Astrocyte (in vitro differentiated cells and primary cell): ENCODE measurements at regions not wholly inside any gene's neighbourhood (a gene's known extent, or its start where the extent isn't known, plus 50 kb on each side); places are given as distances from the start of the nearest gene placed in this dataset.
A peak's percentile ranks its signal among the peaks of the same experiment; 100 is the strongest.

ENCODE experiments used
- DNase-seq: peaks from one replicate; pipeline ENCODE4 v3.0.0-alpha.2; 2010; ENCODE audit warnings: low read depth
- FAIRE-seq: peaks from 2 replicates; lab custom pipeline; 2011; peaks lifted over from hg19 to GRCh38; lab: Jason Lieb, UNC
- H2AFZ ChIP-seq: 2 replicates; pipeline ENCODE4 v1.6.0; 2012; ENCODE audit warnings: low read depth, low read length, inconsistent platforms
- H3K27ac ChIP-seq: 2 replicates; pipeline ENCODE4 v1.5.1; 2011; ENCODE audit warnings: low read depth, low read length, inconsistent platforms
- H3K27me3 ChIP-seq: 2 replicates; pipeline ENCODE4 v1.6.0; 2011; ENCODE audit warnings: low read length, inconsistent platforms; ENCODE audit not compliant: insufficient read depth
- H3K36me3 ChIP-seq: 2 replicates; pipeline ENCODE4 v1.5.1; 2011; ENCODE audit warnings: low read length, inconsistent platforms; ENCODE audit not compliant: insufficient read depth
- H3K4me1 ChIP-seq: 2 replicates; pipeline ENCODE4 v1.5.1; 2011; ENCODE audit warnings: low read length, inconsistent platforms; ENCODE audit not compliant: insufficient read depth
- H3K4me2 ChIP-seq: 2 replicates; pipeline ENCODE4 v1.6.0; 2012; ENCODE audit warnings: low read length, inconsistent platforms
- H3K4me3 ChIP-seq: 2 replicates; pipeline ENCODE4 v1.5.1; 2011; ENCODE audit warnings: low read depth, mild to moderate bottlenecking, low read length, inconsistent platforms; ENCODE audit not compliant: insufficient read depth
- H3K79me2 ChIP-seq: 2 replicates; pipeline ENCODE4 v1.6.0; 2012; ENCODE audit warnings: mild to moderate bottlenecking, low read length, inconsistent platforms; ENCODE audit not compliant: insufficient read depth
- H3K9ac ChIP-seq: 2 replicates; pipeline ENCODE4 v1.6.0; 2012; ENCODE audit warnings: mild to moderate bottlenecking, low read length, inconsistent platforms
- H3K9me3 ChIP-seq: 2 replicates; pipeline ENCODE4 v1.5.1; 2012; ENCODE audit warnings: low read depth, mild to moderate bottlenecking, low read length, inconsistent platforms; ENCODE audit not compliant: insufficient read depth
- H4K20me1 ChIP-seq: 2 replicates; pipeline ENCODE4 v1.6.0; 2012; ENCODE audit warnings: low read length, inconsistent platforms; ENCODE audit not compliant: insufficient read depth
- H3K27ac Mint-ChIP-seq: one replicate; pipeline ENCODE4 v1.8.0; 2021; ENCODE audit warnings: mild to moderate bottlenecking, mixed read lengths; ENCODE audit not compliant: unreplicated experiment
- H3K27me3 Mint-ChIP-seq: one replicate; pipeline ENCODE4 v1.8.0; 2021; ENCODE audit warnings: low read depth, mixed read lengths; ENCODE audit not compliant: unreplicated experiment
- H3K36me3 Mint-ChIP-seq: one replicate; pipeline ENCODE4 v1.8.0; 2021; ENCODE audit warnings: low read depth, mixed read lengths; ENCODE audit not compliant: unreplicated experiment
- H3K4me1 Mint-ChIP-seq: one replicate; pipeline ENCODE4 v1.8.0; 2021; ENCODE audit warnings: low read depth, mixed read lengths; ENCODE audit not compliant: unreplicated experiment
- H3K4me3 Mint-ChIP-seq: one replicate; pipeline ENCODE4 v1.8.0; 2021; ENCODE audit warnings: mild to moderate bottlenecking, moderate library complexity, mixed read lengths; ENCODE audit not compliant: unreplicated experiment
- H3K9me3 Mint-ChIP-seq: one replicate; pipeline ENCODE4 v1.8.0; 2021; ENCODE audit warnings: mild to moderate bottlenecking, mixed read lengths; ENCODE audit not compliant: unreplicated experiment
- CTCF ChIP-seq: IDR thresholded peaks from 2 replicates; pipeline ENCODE4 v1.5.1; 2011; ENCODE audit warnings: low read depth, mild to moderate bottlenecking, inconsistent platforms, low read length, moderate library complexity; ENCODE audit not compliant: insufficient read depth
- EZH2 ChIP-seq: IDR thresholded peaks from 2 replicates; pipeline ENCODE4 v1.6.1; 2012; ENCODE audit warnings: mild to moderate bottlenecking, low read length, inconsistent platforms; ENCODE audit not compliant: insufficient read depth

GRCh38 chr5:34501016-34501415 is 155.1 kb upstream of the RAI14 start:
- peaks cover 3% of the 10 kb centered on the region for H3K27me3 Mint-ChIP-seq
- no peak overlapping the region for H3K27ac ChIP-seq
- peaks cover 31% of the 10 kb centered on the region for H3K4me1 ChIP-seq
- H3K79me2 ChIP-seq = no peaks in the 10 kb centered on the region
- peaks cover 3% of the 10 kb centered on the region for H3K9me3 Mint-ChIP-seq
- no peak overlapping the region for H3K4me2 ChIP-seq
- H3K4me1 Mint-ChIP-seq = peaks cover 26% of the 10 kb centered on the region
- no peaks in the 10 kb centered on the region for H3K27me3 ChIP-seq
- TF ChIP-seq CTCF (no peak), EZH2 (no peak)
- no peak overlapping the region for H3K27ac Mint-ChIP-seq
- H3K36me3 Mint-ChIP-seq = no peaks in the 10 kb centered on the region
- H2AFZ ChIP-seq = no peak overlapping the region
- no peak overlapping the region for H3K4me3 ChIP-seq
- DNase-seq (no peak), FAIRE-seq (no peak)
- no peak overlapping the region for H3K4me3 Mint-ChIP-seq
- H3K9me3 ChIP-seq = no peaks in the 10 kb centered on the region
- H4K20me1 ChIP-seq = no peaks in the 10 kb centered on the region
- H3K9ac ChIP-seq = no peak overlapping the region
- no peaks in the 10 kb centered on the region for H3K36me3 ChIP-seq

GRCh38 chr5:34501840-34502239 is 154.3 kb upstream of the RAI14 start:
- Histone ChIP-seq H3K9ac (no peak overlapping the region), H3K36me3 (no peaks in the 10 kb centered on the region), H4K20me1 (no peaks in the 10 kb centered on the region), H3K4me2 (no peak overlapping the region), H3K9me3 (no peaks in the 10 kb centered on the region), H3K4me3 (no peak overlapping the region), H2AFZ (no peak overlapping the region), H3K79me2 (no peaks in the 10 kb centered on the region), H3K27ac (no peak overlapping the region), H3K4me1 (peaks cover 30% of the 10 kb centered on the region), H3K27me3 (no peaks in the 10 kb centered on the region)
- no peak for TF ChIP-seq EZH2
- TF ChIP-seq CTCF = no peak
- no peak for DNase-seq
- Mint-ChIP-seq H3K4me3 (no peak overlapping the region), H3K27me3 (peaks cover 3% of the 10 kb centered on the region), H3K4me1 (peaks cover 23% of the 10 kb centered on the region), H3K27ac (no peak overlapping the region), H3K9me3 (peaks cover 3% of the 10 kb centered on the region), H3K36me3 (no peaks in the 10 kb centered on the region)
- no peak for FAIRE-seq

GRCh38 chr5:34502581-34502980 is 153.5 kb upstream of the RAI14 start:
- Histone ChIP-seq H2AFZ (peak overlapping the region; percentile 57), H3K36me3 (no peaks in the 10 kb centered on the region), H3K79me2 (no peaks in the 10 kb centered on the region), H3K9me3 (no peaks in the 10 kb centered on the region), H3K27me3 (no peaks in the 10 kb centered on the region), H3K4me2 (no peak overlapping the region), H3K4me1 (peaks cover 27% of the 10 kb centered on the region), H3K9ac (no peak overlapping the region), H3K4me3 (no peak overlapping the region), H3K27ac (no peak overlapping the region), H4K20me1 (no peaks in the 10 kb centered on the region)
- Mint-ChIP-seq H3K27me3 (peaks cover 3% of the 10 kb centered on the region), H3K4me1 (peaks cover 20% of the 10 kb centered on the region), H3K27ac (no peak overlapping the region), H3K4me3 (no peak overlapping the region), H3K36me3 (no peaks in the 10 kb centered on the region), H3K9me3 (peaks cover 3% of the 10 kb centered on the region)
- no peak for FAIRE-seq
- TF ChIP-seq EZH2 (no peak), CTCF (no peak)
- DNase-seq = no peak
